Heart right ventricle (tissue), 16 donors: ENCODE measurements at regions not wholly inside any gene's neighbourhood (a gene's known extent, or its start where the extent isn't known, plus 50 kb on each side); places are given as distances from the start of the nearest gene placed in this dataset.

Source experiments
- ATAC-seq, 8 donors: fragments of 200-7000 bp; cut with Tn5 transposase; one replicate each; pipeline ENCODE4 v1.9.1; 2020; ENCODE audit warnings: mild to moderate bottlenecking in 8 of 8, moderate library complexity in 8 of 8, moderate number of reproducible peaks in 1 of 8
- DNase-seq, 2 donors: peaks; one replicate each; pipeline ENCODE4 v3.0.0-alpha.2; 2020
- H3K27ac ChIP-seq, 10 donors: fragments of 200-600 bp; sonication (generic) in 2 of 10; one replicate each; pipeline versions ENCODE4 v1.5.0 to v1.8.0; 2020 to 2022; ENCODE audit warnings: mild to moderate bottlenecking in 3 of 10
- H3K27me3 ChIP-seq, 7 donors: fragments of 200-600 bp; one replicate each; pipeline ENCODE4 v1.8.0; 2021 to 2022; ENCODE audit warnings: mild to moderate bottlenecking in 2 of 7
- H3K36me3 ChIP-seq, 9 donors: fragments of 200-600 bp; sonication (generic) in 1 of 9; one replicate each; pipeline versions ENCODE4 v1.5.0 to v1.8.0; 2020 to 2022; ENCODE audit warnings: mild to moderate bottlenecking in 2 of 9
- H3K4me1 ChIP-seq, 9 donors: fragments of 200-600 bp; sonication (generic) in 1 of 9; one replicate each; pipeline versions ENCODE4 v1.5.0 to v1.8.0; 2020 to 2022; ENCODE audit warnings: mild to moderate bottlenecking in 4 of 9
- H3K4me3 ChIP-seq, 10 donors: fragments of 200-600 bp; sonication (generic) in 2 of 10; one replicate each; pipeline versions ENCODE4 v1.5.0 to v1.8.0; 2020 to 2022; ENCODE audit warnings: mild to moderate bottlenecking in 7 of 10, moderate library complexity in 2 of 10
- H3K9me3 ChIP-seq, 11 donors: fragments of 200-600 bp in 10 of 11; sonication (generic) in 2 of 11; one replicate each; pipeline versions ENCODE4 v1.5.0 to v1.8.0; 2013 to 2022; ENCODE audit warnings: mild to moderate bottlenecking in 2 of 11, control low read depth in 1 of 11, moderate library complexity in 1 of 11
- WGBS, 2 donors: extraction: QIAGEN DNeasy Blood & Tissue Kit; methylation state at CpG; one replicate each; pipeline ENCODE4 v1.1.7; 2013; ENCODE audit warnings: inconsistent platforms in 1 of 2; 5-methylcytosine and 5-hydroxymethylcytosine counted together
- intact Hi-C, 10 donors: fragments of 100-400 bp; cut with DNase I; formaldehyde crosslinking; loops; one replicate each; pipeline versions ENCODE4 v1.11.1 to v1.14.2; 2022
- TF ChIP-seq, protein P1 (sequence below), 9 donors: fragments of 200-600 bp; sonication (generic) in 2 of 9; IDR thresholded peaks; one replicate each; pipeline versions ENCODE4 v1.5.0 to v1.8.0; 2021 to 2022; ENCODE audit warnings: antibody characterized with exemption in 9 of 9, mild to moderate bottlenecking in 5 of 9, moderate library complexity in 1 of 9
- donor health status: Arrhythmogenic right ventricular cardiomyopathy.
- donor health status: ischemic (EF 13 %, LVEDD 7.1; RV severe dilation, severe dysfunction).
- donor health status: healthy with polysubstance abuse.
- donor health status: DM: no; HTN: yes; CAD: no.
- donor health status: DM: no; HTN: no; CAD: no.
- donor health status: ischemic (EF 25% LVEDD 6.9; RV normal size, moderate dysfunction).
- donor health status: ischemic (EF 25% LVEDD 5.7; RV mildly dilated, moderate dysfunction).
- donor health status: healthy.
- donor health status: DM: yes; HTN: yes; CAD: no.
- donor health status: Ischemic cardiomyopathy.
- donor health status: ischemic (EF 35%, LVEDD 5.7; RV mildly dilated, moderate dysfunction).
- donor health status: nonischemic (EF 11% LVEDD 7.7; RV severe dilation, severe dysfunction).
- donor health status: DM: yes; HTN: yes; CAD: no.
- donor health status: PGD.
- donor health status: ischemic (EF 29% LVEDD 5.4; RV normal size, mild dysfunction).
- donor health status: nonischemic (EF 23%, LVEDD 6.1; RV moderate dilation, normal function).

DNA sequence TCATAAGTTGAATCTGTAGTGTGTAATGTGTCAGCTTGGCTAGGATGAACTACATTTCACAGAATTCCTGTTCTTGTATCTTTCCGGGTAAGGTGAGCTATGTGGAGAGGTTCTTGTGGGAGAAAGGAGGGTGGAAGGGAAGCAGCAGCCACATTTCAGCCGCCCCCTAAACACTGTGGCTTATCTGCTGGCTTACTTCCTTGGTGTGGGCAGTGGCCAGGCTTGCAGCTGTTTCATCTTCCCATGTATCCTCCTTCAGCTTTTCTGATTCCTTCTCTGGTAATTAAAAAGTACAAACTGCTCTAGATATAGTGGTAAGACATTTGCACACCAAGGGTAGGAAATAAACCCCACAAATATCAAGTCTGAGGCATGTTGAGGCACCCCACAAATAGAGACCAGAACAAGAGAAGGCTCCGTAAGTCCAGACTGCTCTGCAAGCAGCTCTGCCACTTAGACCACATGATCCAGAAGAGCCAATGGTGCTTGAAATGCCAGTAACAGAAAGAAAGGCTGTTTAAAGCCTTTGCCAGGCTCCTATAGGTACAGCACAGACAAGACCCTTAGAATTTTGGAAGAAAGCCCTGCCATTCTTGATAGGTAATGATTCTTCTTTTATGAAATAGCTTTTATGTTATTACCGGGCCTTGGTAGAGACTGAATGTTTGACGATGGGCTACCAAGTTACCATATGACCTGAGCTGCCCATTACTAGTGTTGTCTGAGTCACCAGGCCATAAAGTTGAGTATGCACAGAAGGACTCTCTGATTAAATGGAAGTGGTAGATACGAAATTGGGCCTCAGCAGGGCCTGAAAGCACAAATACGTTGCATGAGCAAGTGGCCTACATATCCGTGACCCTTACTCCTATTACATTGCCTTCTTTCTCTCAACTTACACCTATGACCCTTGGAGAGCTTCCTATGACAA lies 215.0 kb upstream of the SGK1 start:
- DNase-seq: no peak
- H3K4me3 ChIP-seq: no peak overlapping the region
- H3K4me1 ChIP-seq: peaks cover 0 to 45% (median 21%) of the 10 kb centered on the region in 9 donors
- intact Hi-C loops: loop anchor here in 1 of 10 donors (5.0 kb wide), 1 partner anchor 356 kb away; no protein-coding TSS in a partner anchor
- no peaks in the 10 kb centered on the region for H3K9me3 ChIP-seq
- 79 to 80% methylated on average over 8 of the region's 8 CpGs for WGBS, 2 donors
- H3K36me3 ChIP-seq: no peaks in the 10 kb centered on the region
- no peaks in the 10 kb centered on the region for H3K27me3 ChIP-seq
- no peak for ATAC-seq
- H3K27ac ChIP-seq: peak overlapping the region in 5 of 10 donors; percentile 6 to 72 (median 60)
- TF ChIP-seq, protein P1, sequence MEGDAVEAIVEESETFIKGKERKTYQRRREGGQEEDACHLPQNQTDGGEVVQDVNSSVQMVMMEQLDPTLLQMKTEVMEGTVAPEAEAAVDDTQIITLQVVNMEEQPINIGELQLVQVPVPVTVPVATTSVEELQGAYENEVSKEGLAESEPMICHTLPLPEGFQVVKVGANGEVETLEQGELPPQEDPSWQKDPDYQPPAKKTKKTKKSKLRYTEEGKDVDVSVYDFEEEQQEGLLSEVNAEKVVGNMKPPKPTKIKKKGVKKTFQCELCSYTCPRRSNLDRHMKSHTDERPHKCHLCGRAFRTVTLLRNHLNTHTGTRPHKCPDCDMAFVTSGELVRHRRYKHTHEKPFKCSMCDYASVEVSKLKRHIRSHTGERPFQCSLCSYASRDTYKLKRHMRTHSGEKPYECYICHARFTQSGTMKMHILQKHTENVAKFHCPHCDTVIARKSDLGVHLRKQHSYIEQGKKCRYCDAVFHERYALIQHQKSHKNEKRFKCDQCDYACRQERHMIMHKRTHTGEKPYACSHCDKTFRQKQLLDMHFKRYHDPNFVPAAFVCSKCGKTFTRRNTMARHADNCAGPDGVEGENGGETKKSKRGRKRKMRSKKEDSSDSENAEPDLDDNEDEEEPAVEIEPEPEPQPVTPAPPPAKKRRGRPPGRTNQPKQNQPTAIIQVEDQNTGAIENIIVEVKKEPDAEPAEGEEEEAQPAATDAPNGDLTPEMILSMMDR (IDR thresholded peaks at IDR 0.05): no peak

DNA sequence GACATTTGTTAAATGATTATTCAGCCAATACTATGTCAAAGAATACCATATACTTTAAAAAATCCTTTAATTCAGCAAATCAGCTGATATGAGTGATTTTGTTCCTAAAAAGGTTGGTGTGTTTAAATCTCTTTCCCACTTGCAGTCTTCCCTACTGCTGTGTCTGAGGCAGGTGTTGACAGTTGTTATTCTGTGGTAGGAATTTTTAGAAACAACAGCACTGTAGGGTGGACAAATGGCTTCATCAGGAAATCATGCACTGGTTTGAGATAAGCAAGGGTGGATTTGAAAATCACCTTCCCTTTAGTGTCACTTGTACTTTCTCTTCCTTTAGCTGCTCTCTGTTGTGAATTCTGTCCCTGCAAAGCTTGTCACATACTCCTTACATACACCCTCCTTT lies 213.7 kb upstream of the SGK1 start:
- Histone ChIP-seq H3K27ac (peak overlapping the region in 9 of 10 donors; percentile 40 to 76 (median 60)), H3K4me1 (peaks cover 0 to 45% (median 21%) of the 10 kb centered on the region in 9 donors), H3K4me3 (no peak overlapping the region), H3K9me3 (no peaks in the 10 kb centered on the region), H3K27me3 (no peaks in the 10 kb centered on the region), H3K36me3 (no peaks in the 10 kb centered on the region)
- TF ChIP-seq, protein P1 (IDR thresholded peaks at IDR 0.05): no peak
- DNase-seq (no peak), ATAC-seq (peak in 7 of 8 donors; percentile 35 to 86 (median 75))
- intact Hi-C loops: loop anchor here in 1 of 10 donors (5.0 kb wide), 1 partner anchor 354 kb away; no protein-coding TSS in a partner anchor

DNA sequence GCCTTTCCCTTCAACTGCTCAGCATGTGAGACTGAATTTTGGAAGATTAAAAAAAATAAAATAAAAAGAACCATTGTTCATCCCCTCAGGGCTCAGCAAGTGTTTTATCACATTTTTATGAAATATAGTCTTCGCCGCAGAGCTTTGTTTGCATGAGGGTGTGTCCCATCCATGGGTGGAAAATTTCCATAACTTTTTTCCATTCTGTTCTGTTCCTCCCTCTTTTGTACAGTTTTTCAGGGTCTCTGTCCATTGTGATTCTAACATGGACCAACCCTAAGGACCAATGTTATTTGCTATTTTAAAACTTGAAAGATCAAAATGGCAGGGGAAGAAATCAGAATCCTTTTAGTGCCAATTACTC lies 213.3 kb upstream of the SGK1 start:
- Histone ChIP-seq H3K27ac (peak overlapping the region in 9 of 10 donors; percentile 29 to 76 (median 60)), H3K27me3 (no peaks in the 10 kb centered on the region), H3K36me3 (no peaks in the 10 kb centered on the region), H3K4me1 (peaks cover 0 to 45% (median 21%) of the 10 kb centered on the region in 9 donors), H3K9me3 (no peaks in the 10 kb centered on the region), H3K4me3 (no peak overlapping the region)
- no peak for DNase-seq
- WGBS, 2 donors: 69 to 79% methylated on average over 2 of the region's 2 CpGs
- TF ChIP-seq, protein P1 (IDR thresholded peaks at IDR 0.05): no peak
- intact Hi-C loops: loop anchor here in 1 of 10 donors (5.0 kb wide), 1 partner anchor 354 kb away; no protein-coding TSS in a partner anchor
- no peak for ATAC-seq

DNA sequence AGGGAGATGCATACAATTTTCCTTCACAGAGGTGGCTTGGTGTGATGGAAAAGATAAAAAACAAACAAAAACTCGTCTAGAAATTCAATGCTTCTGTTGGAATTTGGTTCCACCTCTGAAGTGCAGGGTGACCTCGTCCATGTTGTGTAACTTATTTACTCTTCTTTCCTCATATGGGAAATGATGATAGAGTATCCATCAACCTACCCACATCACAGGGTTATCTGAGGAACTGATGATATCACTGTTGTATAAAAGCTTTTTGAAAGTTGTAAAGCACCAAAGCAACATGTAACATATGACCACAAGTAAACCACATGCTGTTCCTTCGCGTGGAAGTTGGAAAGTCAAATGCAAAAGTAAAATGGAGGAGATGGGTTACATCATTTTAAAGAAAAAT lies 212.0 kb upstream of the SGK1 start:
- peaks cover 0 to 44% (median 21%) of the 10 kb centered on the region in 9 donors for H3K4me1 ChIP-seq
- ATAC-seq (no peak), DNase-seq (no peak)
- intact Hi-C loops: loop anchor here in 2 of 10 donors (5.0 to 10.0 kb wide), 2 partner anchors 95 to 353 kb away; no protein-coding TSS in a partner anchor
- H3K27me3 ChIP-seq: no peaks in the 10 kb centered on the region
- H3K27ac ChIP-seq: no peak overlapping the region
- TF ChIP-seq, protein P1 (IDR thresholded peaks at IDR 0.05): no peak
- H3K9me3 ChIP-seq: no peaks in the 10 kb centered on the region
- WGBS, 2 donors: 74 to 83% methylated on average over 4 of the region's 4 CpGs
- no peaks in the 10 kb centered on the region for H3K36me3 ChIP-seq
- no peak overlapping the region for H3K4me3 ChIP-seq
